ENCODE measurements at regions not wholly inside any gene's neighbourhood (a gene's known extent, or its start where the extent isn't known, plus 50 kb on each side); places are given as distances from the start of the nearest gene placed in this dataset.

DNA sequence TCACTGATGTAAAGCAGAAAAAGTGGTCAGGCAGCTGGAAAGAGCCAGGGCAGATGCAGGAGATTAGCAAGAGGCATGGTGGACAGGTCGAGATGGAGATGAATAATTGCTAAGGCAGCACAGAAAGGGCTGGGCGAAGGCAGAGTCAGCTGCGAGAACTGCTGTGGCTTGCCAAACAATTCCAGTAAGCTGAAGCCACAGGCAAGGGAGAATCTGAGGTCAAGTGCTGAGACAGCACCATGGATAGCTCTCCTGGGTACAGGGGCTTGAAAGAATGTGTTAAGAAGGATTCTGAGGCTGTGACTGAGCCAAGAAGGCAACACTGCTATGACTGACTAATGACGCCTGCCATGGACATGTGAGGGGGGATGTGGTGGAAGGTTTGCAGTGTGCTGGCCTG, 220.8 kb upstream of the FOXA2 start:
- Histone ChIP-seq H4K8ac (replicated peaks; ENCODE audit: insufficient read length, low read depth, low read length) (no peak overlapping the region), H3K27ac (ENCODE audit: insufficient read length, low read depth, low read length) (no peak overlapping the region), H2BK120ac (ENCODE audit: low read depth, low read length, poor library complexity, severe bottlenecking) (no peak overlapping the region), H3K4ac (ENCODE audit: low read depth, low read length) (no peak overlapping the region), H3K14ac (ENCODE audit: insufficient read depth, low read length) (no peak overlapping the region), H2BK15ac (ENCODE audit: low read depth, low read length) (no peak overlapping the region), H3T11ph (ENCODE audit: low read length) (no peak overlapping the region), H4K20me1 (ENCODE audit: control insufficient read depth, insufficient read depth, insufficient read length) (no peaks in the 10 kb centered on the region), H3K4me2 (ENCODE audit: insufficient read depth, insufficient read length, low read length) (no peak overlapping the region), H3K23ac (ENCODE audit: insufficient read length, low read depth, low read length) (no peak overlapping the region), H4K5ac (ENCODE audit: insufficient read length, low read depth, low read length) (no peak overlapping the region), H3K23me2 (ENCODE audit: insufficient read length, low read depth, low read length, poor library complexity, severe bottlenecking) (no peaks in the 10 kb centered on the region), H2AFZ (ENCODE audit: low read length) (no peak overlapping the region), H3K18ac (ENCODE audit: insufficient read length, low read depth, low read length) (no peak overlapping the region), H3K79me1 (ENCODE audit: insufficient read depth, low read depth, low read length, poor library complexity, severe bottlenecking) (no peaks in the 10 kb centered on the region), H3K9ac (ENCODE audit: extremely low read depth, insufficient read length, low read length) (no peak overlapping the region), H3K9me3 (ENCODE audit: control insufficient read depth, low read depth, low read length) (no peaks in the 10 kb centered on the region), H4K91ac (ENCODE audit: insufficient read length, low read depth, low read length) (no peak overlapping the region), H2BK12ac (ENCODE audit: insufficient read length, low read depth, low read length) (no peak overlapping the region), H2BK20ac (ENCODE audit: low read depth, low read length, poor library complexity, severe bottlenecking) (no peak overlapping the region), H2AK5ac (ENCODE audit: insufficient read length, low read length) (no peak overlapping the region), H2BK5ac (ENCODE audit: insufficient read length, low read length) (no peak overlapping the region), H3K4me1 (ENCODE audit: insufficient read depth, low read length) (peaks cover 5% of the 10 kb centered on the region; the same call in 1 of the 2 replicates), H3K27me3 (ENCODE audit: insufficient read depth, low read length) (no peaks in the 10 kb centered on the region), H3K56ac (ENCODE audit: insufficient read length, low read depth, low read length) (no peak overlapping the region), H3K79me2 (ENCODE audit: insufficient read depth, low read length) (no peaks in the 10 kb centered on the region)
- TF ChIP-seq, protein P1, sequence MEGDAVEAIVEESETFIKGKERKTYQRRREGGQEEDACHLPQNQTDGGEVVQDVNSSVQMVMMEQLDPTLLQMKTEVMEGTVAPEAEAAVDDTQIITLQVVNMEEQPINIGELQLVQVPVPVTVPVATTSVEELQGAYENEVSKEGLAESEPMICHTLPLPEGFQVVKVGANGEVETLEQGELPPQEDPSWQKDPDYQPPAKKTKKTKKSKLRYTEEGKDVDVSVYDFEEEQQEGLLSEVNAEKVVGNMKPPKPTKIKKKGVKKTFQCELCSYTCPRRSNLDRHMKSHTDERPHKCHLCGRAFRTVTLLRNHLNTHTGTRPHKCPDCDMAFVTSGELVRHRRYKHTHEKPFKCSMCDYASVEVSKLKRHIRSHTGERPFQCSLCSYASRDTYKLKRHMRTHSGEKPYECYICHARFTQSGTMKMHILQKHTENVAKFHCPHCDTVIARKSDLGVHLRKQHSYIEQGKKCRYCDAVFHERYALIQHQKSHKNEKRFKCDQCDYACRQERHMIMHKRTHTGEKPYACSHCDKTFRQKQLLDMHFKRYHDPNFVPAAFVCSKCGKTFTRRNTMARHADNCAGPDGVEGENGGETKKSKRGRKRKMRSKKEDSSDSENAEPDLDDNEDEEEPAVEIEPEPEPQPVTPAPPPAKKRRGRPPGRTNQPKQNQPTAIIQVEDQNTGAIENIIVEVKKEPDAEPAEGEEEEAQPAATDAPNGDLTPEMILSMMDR (conservative IDR thresholded peaks at IDR 0.05), result no peak
- no peak overlapping the region; a peak in 1 of 7 replicates for H3K27ac Mint-ChIP-seq
- H3K9me3 Mint-ChIP-seq, result peaks cover 2% of the 10 kb centered on the region in 2 experiments; a peak in 1 of 5 replicates
- H3K4me1 Mint-ChIP-seq, result peaks cover 22 to 23% of the 10 kb centered on the region in 2 experiments
- peak; percentile 40 for DNase-seq
- no peak overlapping the region for H3K4me3 Mint-ChIP-seq
- H3K27me3 Mint-ChIP-seq (ENCODE audit: low read depth), result peaks cover 12% of the 10 kb centered on the region
- H3K36me3 Mint-ChIP-seq (ENCODE audit: insufficient read depth in 1 of 3, low read depth in 3 of 3), result no peaks in the 10 kb centered on the region
- WGBS (ENCODE audit: extremely low coverage, insufficient read length, low lambda C conversion rate), result no CpG with 5 or more reads among the region's 4 CpGs
